ENCODE measurements at regions not wholly inside any gene's neighbourhood (a gene's known extent, or its start where the extent isn't known, plus 50 kb on each side); places are given as distances from the start of the nearest gene placed in this dataset.

DNA sequence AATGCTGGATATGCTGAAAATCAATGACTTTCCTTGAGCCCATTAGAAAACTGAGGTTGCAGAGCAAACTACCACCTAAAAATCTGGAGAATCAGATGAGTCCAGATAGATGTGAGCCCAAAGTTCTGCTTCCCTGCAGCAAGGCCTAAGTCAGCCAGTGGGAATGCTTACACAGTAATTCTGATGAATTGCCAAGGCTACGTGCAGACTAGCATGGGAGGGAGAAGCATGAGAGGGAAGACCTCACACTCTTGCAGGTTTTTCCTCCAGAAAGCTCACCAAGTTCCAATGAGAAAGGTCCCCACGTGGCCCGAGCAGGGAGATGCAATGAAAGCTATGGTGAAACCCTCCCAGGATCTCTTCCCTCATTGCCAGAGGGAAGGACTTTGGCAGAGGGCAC, 104.8 kb upstream of the SIRPA start:
- no peak for DNase-seq

DNA sequence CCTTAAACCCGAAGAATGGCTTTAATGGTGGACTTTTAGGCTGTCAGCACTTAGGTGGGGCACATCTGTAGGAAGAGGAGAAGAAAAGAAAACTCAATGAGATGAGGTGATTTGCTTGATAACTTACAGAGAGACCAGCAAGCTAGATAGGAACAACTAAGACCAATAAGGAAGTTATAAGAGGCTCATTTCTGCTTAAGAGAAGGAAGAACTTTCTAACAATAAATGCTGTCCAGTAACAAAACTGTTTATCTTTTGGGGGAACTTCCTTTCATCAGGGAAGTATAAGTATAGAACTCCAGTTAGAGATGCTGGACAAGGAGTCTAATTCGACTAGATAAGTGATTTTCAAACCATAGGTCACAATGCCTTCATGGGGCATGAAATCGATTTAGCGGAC, 107.2 kb upstream of the SIRPA start:
- DNase-seq: no peak

DNA sequence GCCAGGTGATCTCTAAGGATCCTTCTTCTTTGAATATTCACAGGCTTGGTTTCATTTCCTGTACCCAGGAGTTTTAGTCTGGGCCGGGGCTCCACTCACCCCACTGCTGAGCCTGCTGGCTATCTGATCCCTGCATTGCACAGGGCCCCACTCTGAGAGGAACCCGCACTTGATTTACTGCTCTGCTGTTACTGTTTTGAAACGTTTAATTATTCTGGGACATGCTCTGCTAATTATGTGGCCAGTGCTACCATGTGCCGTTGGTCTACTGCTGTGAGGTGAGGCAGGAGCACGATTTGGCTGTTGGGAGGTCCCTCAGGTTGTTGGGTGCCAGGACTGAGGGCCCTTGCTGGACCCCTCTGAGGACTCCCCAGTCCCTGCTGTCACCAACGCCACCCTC, 108.7 kb upstream of the SIRPA start:
- no peak for DNase-seq

DNA sequence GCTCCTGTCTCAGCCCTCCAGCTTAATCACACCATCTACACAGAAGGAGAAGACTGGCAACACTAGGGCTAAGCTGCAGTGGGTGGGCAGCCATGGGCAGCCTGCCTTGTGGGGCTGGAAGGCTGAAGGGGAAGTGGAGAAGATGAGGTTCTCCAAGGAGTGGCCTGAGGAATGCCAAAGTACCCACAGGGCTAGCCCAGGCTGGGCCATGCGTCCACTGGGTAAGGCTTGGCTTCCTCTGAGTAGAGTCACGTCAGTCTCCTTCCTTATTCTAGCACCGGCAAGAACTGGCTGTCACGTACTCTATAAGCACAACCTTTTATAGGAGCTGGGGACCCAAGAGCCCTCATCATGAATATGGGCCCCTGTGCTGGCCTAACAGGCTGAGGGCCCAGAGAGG, 110.6 kb upstream of the SIRPA start:
- no peak for DNase-seq

DNA sequence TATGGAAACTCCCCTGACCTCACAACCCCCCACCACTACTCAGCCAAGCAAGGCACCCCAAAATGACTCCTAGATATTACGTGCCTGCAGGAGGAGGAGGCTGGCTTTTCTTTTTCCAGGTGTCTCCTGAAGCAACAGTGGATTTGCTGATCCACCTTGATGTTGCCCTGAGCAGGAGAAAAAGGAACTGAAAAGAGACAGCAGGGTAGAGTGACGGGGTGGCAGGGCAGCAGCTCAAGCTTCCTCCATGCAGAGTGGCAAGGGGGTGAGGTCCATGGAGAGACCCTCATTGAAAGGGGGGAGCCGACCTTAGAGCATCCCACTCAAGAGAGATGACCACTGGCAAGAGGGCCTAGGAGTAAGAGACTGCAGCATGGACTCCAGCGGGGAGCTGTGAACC, 112.0 kb upstream of the SIRPA start:
- DNase-seq: no peak

DNA sequence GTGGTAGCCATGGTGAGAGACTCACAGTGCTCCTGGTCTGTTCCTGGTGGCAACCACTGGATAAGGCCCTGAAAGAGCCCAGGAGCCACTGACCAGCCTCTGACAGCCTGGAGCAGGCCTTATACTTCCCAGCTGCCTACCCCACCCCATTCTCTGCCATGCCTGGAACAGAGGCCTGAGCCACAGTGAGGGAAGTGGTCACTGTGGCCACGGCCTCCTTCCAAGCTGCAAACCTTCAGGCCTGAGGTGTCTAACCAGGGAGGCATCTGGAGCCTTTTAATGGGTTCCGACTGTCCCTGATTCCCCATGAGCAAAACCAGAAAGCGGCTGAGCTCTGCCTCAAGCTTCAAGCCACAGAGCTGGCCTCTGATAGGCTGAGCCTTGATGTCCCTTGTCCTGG, 113.0 kb upstream of the SIRPA start:
- DNase-seq: no peak

DNA sequence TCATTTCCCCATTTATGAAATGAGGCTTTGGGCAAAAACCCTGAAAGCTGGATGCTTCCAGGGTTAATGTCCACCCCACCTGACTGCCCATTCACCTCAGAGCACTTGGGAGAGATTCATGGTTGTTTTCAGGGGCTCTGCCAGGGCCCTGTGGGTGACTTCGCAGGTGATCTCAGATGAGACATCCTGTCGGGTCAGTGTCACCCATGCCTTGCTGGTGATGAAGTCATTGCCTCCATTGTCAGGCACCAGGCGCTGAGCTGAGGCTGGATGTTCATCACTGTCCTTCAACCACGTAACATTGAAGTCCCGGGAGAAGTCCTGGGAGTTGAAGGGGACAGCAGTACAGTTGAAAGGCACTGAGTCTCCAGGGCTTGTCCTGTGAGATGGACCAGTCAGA, 115.6 kb upstream of the SIRPA start:
- no peak for DNase-seq

DNA sequence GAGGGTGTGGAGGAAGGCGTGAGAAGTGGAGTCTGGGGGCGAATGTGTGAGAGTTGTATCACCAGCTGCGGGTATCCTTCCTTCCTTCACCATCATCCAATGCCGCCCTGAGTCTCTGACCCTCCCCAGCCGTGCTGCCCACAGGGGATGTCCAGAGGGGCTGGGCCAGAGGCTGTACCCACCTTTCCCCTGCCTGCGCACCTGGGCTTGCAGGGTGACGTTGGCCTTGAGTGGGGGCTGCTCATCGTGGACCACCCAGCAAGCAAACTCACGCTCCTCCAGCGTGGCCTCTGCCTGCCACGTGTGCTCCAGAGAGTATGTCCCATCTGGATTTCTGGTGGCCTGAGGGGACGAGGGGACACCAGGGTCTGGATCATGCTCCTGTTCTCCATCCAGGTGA, 116.9 kb upstream of the SIRPA start:
- DNase-seq: no peak

DNA sequence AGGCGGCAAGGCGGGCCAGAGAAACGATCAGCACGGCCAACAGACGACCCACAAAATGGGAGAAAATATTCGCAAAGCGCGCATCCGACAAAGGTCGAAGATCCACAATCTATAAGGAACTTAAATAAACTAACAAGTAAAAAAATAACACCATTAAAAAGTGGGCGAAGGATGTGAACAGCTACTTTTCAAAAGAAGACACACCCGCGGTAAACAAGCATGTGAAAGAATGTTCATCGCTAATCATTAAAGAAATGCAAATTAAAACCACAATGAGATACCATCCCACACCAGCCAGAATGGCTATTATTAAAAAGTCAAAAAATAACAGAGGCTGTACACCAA, 117.8 kb upstream of the SIRPA start:
- DNase-seq: no peak

DNA sequence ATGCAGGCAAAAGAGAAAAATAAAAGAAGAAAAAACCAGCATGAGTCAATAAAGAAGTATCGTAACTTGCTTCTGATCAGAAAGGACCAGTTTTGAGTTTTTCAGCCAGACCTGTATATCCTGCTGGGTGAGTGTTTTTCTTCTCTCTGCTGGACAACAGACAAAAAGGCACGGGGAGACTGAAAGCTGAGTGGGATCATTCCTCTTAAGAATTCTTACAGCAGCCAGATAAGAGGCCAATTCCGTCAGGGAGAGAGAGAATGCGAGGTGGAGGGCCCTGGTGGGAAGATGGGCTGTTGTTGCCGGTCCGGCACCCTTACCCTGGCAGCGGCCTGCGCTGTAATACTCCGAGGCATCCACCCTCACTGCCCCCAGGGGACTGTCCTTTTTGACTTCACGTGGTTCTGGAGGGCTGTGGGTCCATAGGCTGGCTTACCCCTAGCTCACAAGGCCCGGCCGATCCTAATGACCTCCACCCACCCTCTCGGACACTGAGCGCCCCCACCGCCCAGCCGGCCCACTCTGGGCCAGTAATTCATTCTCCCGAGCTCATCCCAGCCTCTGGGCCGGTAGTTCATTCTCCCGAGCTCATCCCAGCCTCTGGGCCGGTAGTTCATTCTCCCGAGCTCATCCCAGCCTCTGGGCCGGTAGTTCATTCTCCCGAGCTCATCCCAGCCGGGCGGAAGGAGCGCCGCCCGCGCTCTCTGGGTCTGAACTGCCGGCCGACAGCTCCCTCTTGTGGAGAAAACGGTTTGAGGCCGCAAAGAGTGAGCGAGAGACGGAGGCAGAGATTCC, 118.3 kb upstream of the SIRPA start:
- peak; percentile 57 for DNase-seq

DNA sequence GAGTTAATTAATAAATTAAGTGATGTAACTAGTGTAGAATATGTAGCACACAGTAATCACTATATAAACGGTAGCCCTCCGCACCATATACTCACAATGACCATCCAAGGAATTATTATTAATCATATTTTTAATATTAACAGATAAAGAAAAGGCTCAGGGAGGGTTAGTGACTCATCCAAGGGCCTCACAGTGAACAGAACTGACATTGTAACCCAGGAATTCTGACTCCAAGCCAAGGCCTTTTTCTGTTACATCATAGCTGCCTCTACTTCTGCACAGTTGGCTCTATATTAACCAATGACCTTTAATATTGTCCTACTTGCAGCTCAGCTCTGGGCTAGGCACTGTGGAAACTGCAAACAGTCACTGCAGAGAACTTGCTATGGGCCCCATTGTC, 117.5 kb upstream of the SIRPG start:
- no peak for DNase-seq

DNA sequence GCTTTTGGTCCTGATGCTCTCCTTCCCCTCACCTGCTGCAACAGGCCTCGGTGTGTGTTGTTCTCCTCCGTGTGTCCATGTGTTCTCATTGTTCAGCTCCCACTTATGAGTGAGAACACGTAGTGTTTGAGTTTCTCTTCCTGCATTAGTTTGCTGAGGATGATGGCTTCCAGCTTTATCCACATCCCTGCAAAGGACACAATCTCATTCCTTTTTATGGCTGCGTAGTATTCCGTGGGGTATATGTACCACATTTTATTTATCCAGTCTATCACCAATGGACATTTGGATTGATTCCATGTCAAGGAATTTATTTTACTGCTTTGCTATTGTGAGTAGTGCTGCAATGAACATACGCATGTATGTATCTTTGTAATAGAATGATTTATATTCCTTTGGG, 116.9 kb upstream of the SIRPG start:
- no peak for DNase-seq

DNA sequence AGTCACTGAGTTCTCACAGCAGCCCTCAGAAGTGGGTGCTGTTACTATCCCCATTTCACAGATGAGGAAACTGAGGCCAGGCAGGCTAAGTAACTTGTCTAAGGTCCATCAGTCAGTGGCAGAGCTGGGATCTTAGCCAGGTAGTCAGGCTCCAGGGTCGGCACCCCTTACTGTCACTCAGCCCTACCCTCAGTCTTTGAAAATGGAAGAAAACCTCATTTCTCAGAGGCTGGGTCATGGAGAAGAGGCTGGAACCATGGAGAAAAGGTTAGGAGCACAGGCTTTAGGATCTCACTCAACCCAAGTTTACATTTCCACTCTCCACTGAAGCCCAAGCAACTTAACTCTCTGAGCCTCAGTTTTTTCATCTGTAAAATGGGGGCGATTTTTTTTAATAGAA, 116.2 kb upstream of the SIRPG start:
- no peak for DNase-seq

DNA sequence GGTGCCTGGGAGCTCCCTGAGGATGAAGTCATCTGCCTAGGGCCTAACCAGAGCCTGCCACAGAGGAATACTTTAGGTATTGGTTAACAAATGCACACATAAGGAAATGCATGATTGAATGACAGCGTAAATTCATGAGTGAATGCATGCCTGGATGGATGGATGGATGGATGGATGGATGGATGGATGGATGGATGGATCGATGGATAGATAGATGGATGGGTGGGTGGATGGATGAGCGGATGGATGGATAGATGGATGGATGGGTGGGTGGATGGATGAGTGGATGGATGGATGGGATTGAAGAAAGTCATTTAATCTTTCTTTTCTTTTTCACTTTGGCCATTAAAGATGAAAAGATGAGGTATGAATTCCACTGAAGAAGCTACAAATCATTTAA, 111.9 kb upstream of the SIRPG start:
- DNase-seq: no peak

DNA sequence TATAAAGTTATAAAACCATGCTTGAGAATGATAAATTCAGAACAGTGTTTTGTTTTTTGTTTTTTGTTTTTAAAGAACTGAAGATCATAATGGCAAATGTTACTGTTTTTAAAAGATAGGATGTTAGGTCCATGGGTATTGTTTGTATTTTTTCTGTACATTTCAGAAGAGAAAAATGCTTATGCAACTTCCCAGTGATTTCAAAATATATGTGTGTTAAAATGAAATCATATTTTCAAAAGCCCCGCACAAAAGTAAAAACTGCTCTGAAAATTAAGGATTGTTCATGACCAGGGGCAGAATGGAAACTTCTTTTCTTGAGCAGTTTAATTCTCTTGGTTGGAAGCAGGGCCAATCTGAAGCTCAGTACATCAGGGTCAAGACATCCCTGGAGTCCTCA, 109.2 kb upstream of the SIRPG start:
- no peak for DNase-seq

DNA sequence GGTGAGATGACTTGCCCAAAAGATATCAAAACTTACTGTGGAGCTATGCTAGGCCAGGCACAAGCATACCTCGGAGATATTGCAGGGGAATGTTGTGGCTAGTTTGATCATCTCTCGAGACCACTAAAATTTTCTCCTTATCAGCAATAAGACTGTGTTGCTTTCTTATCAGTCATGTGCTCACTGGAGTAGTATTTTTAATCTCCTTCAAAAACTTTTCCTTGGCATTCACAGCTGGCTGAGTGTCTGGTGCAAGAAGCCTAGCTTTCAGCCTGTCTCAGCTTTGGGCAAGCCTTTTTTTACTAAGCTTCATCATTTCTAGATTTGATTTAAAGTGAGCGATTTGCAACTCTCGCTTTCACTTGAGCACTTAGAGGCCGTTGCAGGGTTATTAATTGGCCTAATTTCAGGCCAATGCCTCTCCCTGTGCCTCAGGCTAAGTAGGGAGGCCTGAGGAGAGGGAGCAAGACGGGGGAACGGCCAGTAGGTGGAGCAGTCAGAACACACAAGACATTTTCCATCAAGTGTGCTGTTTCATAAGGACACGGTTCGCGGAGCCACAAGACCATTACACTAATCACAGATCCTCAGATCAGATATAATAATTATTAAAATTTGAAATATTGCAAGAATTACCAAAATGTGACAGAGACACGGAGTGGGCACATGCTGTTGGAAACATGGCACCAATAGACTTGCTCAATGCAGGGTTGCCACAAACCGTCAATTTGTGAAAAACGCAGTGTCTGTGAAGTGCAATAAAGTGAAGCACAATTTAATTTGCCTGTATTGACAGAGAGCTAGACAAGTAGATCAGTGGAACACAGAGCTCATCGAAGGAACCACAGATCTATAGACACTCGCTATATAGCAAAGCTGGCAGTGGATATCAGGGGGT, 106.8 kb upstream of the SIRPG start:
- DNase-seq: peak; percentile 3

DNA sequence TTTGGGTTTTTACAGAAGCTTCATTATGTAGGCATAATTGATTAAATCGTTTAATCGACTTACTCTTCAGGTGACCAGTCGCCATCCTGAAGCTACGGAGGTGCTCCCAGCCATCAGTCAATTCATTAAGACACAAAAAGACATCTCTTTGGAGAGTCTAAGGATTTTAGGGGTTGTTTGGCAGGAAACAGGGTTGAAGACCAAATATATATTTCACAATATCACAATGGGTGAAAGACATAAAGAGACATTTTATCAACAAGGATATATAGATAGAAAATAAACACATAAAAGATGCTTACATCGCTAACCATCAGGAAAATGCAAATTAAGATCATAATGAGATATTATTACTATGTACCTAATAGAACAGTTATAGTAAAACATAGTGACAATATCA, 104.0 kb upstream of the SIRPG start:
- no peak for DNase-seq

DNA sequence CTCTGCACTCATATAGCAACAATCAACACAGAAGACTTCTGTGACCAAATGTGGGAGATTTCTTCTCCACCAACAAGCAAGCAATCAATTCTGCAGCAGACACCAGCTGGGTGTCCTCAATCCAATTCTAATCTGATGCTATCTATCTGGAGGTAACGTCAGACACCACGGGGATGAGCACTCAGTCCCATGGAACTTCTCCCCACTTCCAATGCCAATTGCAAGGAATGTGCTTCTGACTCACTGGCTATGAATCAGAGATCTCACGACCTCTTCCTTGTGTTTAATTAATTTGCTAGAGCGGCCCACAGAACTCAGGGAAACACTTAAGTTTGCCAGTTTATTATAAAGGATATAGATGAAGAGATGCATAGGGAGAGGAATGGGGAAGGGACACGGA, 103.5 kb upstream of the SIRPG start:
- DNase-seq: no peak

DNA sequence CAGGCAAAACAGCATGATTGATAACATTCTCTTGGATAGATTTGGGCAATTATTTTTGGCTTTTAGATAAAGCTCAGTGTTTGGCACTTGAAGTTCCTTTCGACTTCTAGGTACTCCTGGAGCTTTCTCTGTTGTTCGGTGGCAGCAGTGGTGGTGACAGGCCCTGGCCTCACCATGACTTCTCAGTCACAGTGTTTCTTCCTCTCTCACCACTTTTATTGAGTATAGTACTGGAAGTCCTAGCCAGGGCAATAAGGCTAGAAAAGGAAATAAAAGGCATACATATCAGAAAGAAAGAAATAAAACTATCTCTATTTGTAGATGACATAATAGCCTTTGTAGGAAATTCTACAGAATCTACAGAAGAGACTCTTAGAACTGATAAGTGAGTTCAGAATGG, 101.2 kb upstream of the SIRPG start:
- DNase-seq: no peak

DNA sequence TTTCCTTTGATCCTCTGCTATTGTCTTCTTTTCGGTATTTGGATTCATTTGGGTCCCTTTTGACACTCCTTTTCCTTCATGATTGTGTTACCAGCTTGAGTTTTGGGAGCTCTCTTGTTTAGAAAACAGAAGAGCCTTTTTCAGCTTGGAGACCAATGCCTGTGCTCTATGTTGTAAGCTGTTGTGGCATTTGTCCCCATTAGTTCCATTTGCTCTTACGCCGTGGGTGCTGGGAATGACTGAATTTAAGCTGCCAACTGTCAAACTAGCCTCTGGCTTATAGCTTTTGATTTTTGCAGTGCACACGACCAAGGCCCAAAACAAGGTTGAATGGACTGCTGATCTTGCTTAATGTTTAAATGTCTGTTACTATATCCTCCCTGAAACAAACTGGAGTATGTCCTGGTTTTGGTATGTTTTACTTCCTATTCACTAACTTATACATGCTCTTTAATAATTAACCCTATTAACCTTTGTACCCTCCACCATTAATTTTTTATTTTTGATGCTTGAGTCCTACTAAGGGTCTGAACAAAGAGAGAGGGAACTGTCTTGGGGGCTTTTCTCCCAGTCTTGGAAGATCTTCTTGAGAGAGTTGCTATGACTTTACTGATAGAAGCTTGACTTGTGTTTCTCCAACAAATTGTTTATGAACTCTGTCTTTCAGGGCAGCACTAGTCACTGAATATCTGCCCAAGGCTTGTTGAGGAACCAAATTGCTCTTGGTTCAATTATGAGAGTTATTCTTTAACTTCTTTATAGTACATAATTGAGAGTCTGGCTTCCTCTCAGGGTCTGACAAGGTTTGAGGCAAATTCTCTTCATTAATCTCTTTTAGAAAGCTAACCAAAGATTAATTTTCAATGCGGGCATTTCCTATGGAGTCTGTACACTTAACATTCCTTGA, 100.3 kb upstream of the SIRPG start:
- no peak for DNase-seq

DNA sequence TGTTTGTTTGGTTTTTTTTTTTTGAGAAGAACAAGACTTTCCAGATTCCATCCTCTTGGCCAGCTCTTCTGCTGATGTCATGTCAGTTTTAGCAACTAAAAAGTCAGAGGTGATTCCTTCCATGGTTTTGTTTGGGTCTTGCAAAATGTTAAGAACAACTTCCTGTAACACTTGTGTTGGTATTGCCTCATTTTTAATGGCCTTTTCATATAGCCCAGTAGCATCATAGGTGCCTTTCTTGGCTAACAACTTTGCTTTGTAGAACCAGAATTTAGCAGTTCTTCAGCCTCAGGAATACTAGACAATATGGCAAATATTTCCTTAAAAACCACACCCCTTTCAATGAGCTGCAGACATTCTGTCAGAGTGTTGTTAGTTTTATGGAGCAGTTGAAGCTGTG, 99.5 kb upstream of the SIRPG start:
- DNase-seq: no peak

DNA sequence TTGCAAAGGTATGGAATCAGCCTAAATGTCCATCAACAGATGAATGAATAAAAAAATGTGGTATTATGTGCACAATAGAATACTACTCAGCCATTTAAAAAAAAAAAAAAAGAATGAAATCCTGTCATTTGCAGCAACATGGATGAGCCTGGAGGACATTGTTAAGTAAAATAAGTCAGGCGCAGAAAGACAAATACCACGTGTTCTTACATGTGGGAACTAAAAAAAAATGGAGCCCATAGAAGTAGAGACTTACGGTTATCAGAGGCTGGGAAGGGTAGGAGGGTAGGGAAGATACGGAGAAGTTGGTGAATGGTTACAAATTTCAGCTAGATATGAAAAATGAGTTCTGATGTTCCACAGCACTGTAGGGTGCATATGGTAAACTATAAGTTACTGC, 97.2 kb upstream of the SIRPG start:
- DNase-seq: no peak

DNA sequence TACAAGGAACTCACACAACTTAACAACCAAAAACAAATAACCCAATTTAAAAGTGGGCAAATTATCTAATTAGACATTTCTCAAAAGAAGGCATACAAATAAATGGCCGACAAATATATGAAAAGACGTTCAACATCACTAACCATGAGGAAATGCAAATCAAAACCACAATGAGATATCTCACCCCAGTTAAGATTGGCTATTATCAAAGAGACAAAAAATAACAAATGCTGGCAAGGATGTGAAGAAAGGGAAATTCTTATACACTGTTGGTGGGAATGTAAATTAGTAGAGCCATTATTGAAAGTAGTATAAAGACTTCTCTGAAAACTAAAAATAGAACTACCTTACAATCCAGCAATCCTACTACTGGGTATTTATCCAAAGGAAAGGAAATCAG, 96.7 kb upstream of the SIRPG start:
- no peak for DNase-seq
